ENCODE measurements at regions not wholly inside any gene's neighbourhood (a gene's known extent, or its start where the extent isn't known, plus 50 kb on each side); places are given as distances from the start of the nearest gene placed in this dataset.

- ChIA-PET CTCF (no interaction called here), POLR2A (no interaction called here)
- no peaks in the 10 kb centered on the region for H3K36me3 ChIP-seq (ENCODE audit: control insufficient read depth in 2 of 2, insufficient read depth in 1 of 2, low read length in 2 of 2)
- TF ChIP-seq RBAK (tag by site-specific recombination; IDR thresholded peaks at IDR 0.05) (no peak), HIC1 (tag by site-specific recombination; IDR thresholded peaks at IDR 0.05) (no peak), REPIN1 (tag by site-specific recombination; IDR thresholded peaks at IDR 0.05; ENCODE audit: low read depth) (no peak)
- H3K4me3 ChIP-seq (ENCODE audit: low read depth, low read length) = no peak overlapping the region
- no peaks in the 10 kb centered on the region for H3K4me1 ChIP-seq (ENCODE audit: control insufficient read depth, insufficient read depth, low read length)
- H3K27ac ChIP-seq (ENCODE audit: extremely low read depth, low read depth, low read length) = no peak overlapping the region
- H3K9me3 ChIP-seq (ENCODE audit: control insufficient read depth, insufficient read depth, low read depth, low read length) = no peaks in the 10 kb centered on the region
Observed at GRCh38 chr5:11998397-11998796, 94.2 kb upstream of the CTNND2 start.

GRCh38 chr5:11997942-11998341, 93.7 kb upstream of the CTNND2 start:
- no peak for TF ChIP-seq ZNF114 (tag by site-specific recombination; IDR thresholded peaks at IDR 0.05)
- no peak for TF ChIP-seq ZSCAN18 (tag by site-specific recombination; IDR thresholded peaks at IDR 0.05)
- Histone ChIP-seq H3K4me3 (ENCODE audit: low read depth, low read length) (no peak overlapping the region), H3K36me3 (ENCODE audit: control insufficient read depth in 2 of 2, insufficient read depth in 1 of 2, low read length in 2 of 2) (no peaks in the 10 kb centered on the region), H3K27ac (ENCODE audit: extremely low read depth, low read depth, low read length) (no peak overlapping the region), H3K9me3 (ENCODE audit: control insufficient read depth, insufficient read depth, low read depth, low read length) (no peaks in the 10 kb centered on the region), H3K4me1 (ENCODE audit: control insufficient read depth, insufficient read depth, low read length) (no peaks in the 10 kb centered on the region)
- ChIA-PET POLR2A (no interaction called here), CTCF (no interaction called here)

GRCh38 chr5:11992518-11992917, 88.3 kb upstream of the CTNND2 start:
- Histone ChIP-seq H3K9me3 (ENCODE audit: control insufficient read depth, insufficient read depth, low read depth, low read length) (no peaks in the 10 kb centered on the region; the same call in 1 of the 2 replicates), H3K27ac (ENCODE audit: extremely low read depth, low read depth, low read length) (no peak overlapping the region), H3K36me3 (ENCODE audit: control insufficient read depth in 2 of 2, insufficient read depth in 1 of 2, low read length in 2 of 2) (no peaks in the 10 kb centered on the region), H3K4me1 (ENCODE audit: control insufficient read depth, insufficient read depth, low read length) (no peaks in the 10 kb centered on the region), H3K4me3 (ENCODE audit: low read depth, low read length) (no peak overlapping the region)
- TF ChIP-seq ZNF837 (tag by site-specific recombination; IDR thresholded peaks at IDR 0.05) = no peak
- TF ChIP-seq ZNF350 (tag by site-specific recombination; IDR thresholded peaks at IDR 0.05) = no peak
- no peak for TF ChIP-seq ZSCAN5A (tag by site-specific recombination; IDR thresholded peaks at IDR 0.05)
- TF ChIP-seq MZF1 (tag by site-specific recombination; IDR thresholded peaks at IDR 0.05; ENCODE audit: borderline replicate concordance) = no peak
- no peak for TF ChIP-seq SALL2 (tag by site-specific recombination; IDR thresholded peaks at IDR 0.05; ENCODE audit: borderline replicate concordance)
- no peak for TF ChIP-seq ZNF792 (tag by site-specific recombination; IDR thresholded peaks at IDR 0.05)
- CTCF ChIA-PET = interaction anchor here (1.5 kb wide), 1 partner anchor 31 kb away, joined by 3 read pairs; no protein-coding TSS in a partner anchor
- POLR2A ChIA-PET = no interaction called here

- H3K9me3 ChIP-seq (ENCODE audit: control insufficient read depth, insufficient read depth, low read depth, low read length) = no peaks in the 10 kb centered on the region; the same call in 1 of the 2 replicates
- CTCF ChIA-PET = no interaction called here
- POLR2A ChIA-PET = no interaction called here
- H3K4me1 ChIP-seq (ENCODE audit: control insufficient read depth, insufficient read depth, low read length) = no peaks in the 10 kb centered on the region
- TF ChIP-seq ZNF350 (tag by site-specific recombination; IDR thresholded peaks at IDR 0.05) (no peak), ZNF664 (tag by site-specific recombination; IDR thresholded peaks at IDR 0.05) (no peak), PRDM1 (tag by site-specific recombination; IDR thresholded peaks at IDR 0.05) (no peak), ZNF302 (tag by site-specific recombination; IDR thresholded peaks at IDR 0.05; ENCODE audit: low read depth) (no peak), ZNF555 (tag by site-specific recombination; conservative IDR thresholded peaks at IDR 0.05) (no peak), ZNF521 (tag by site-specific recombination; IDR thresholded peaks at IDR 0.05) (no peak), ZNF248 (tag by site-specific recombination; IDR thresholded peaks at IDR 0.05) (no peak), ZBTB21 (tag by site-specific recombination; IDR thresholded peaks at IDR 0.05) (no peak), GLIS2 (tag by site-specific recombination; IDR thresholded peaks at IDR 0.05) (no peak), ZNF514 (tag by site-specific recombination; IDR thresholded peaks at IDR 0.05) (no peak), FEZF1 (tag by site-specific recombination; IDR thresholded peaks at IDR 0.05) (no peak), KLF9 (tag by site-specific recombination; IDR thresholded peaks at IDR 0.05; ENCODE audit: low read depth) (no peak), ZFP41 (tag by site-specific recombination; IDR thresholded peaks at IDR 0.05; ENCODE audit: borderline replicate concordance) (no peak), ZNF16 (tag by site-specific recombination; IDR thresholded peaks at IDR 0.05; ENCODE audit: low read depth) (no peak)
- no peaks in the 10 kb centered on the region for H3K36me3 ChIP-seq (ENCODE audit: control insufficient read depth in 2 of 2, insufficient read depth in 1 of 2, low read length in 2 of 2)
- H3K27ac ChIP-seq (ENCODE audit: extremely low read depth, low read depth, low read length) = no peak overlapping the region
- H3K4me3 ChIP-seq (ENCODE audit: low read depth, low read length) = no peak overlapping the region
Observed at GRCh38 chr5:11985993-11986392, 81.7 kb upstream of the CTNND2 start.
